Mesenchymal stem cell (in vitro differentiated cells and primary cell): ENCODE measurements at regions not wholly inside any gene's neighbourhood (a gene's known extent, or its start where the extent isn't known, plus 50 kb on each side); places are given as distances from the start of the nearest gene placed in this dataset.

Experiments used
- DNase-seq: peaks from one replicate; pipeline ENCODE4 v3.0.0-alpha.2; 2013
- H2AFZ ChIP-seq: one replicate; pipeline ENCODE4 v1.6.1; 2013; ENCODE audit warnings: low read depth, mild to moderate bottlenecking, control low read depth, inconsistent platforms, low read length, moderate library complexity
- H2AK5ac ChIP-seq: 2 replicates; pipeline ENCODE4 v1.6.1; 2013; ENCODE audit warnings: low read length, moderate library complexity, mild to moderate bottlenecking, inconsistent platforms; ENCODE audit not compliant: severe bottlenecking
- H2BK120ac ChIP-seq: one replicate; pipeline ENCODE4 v1.6.1; 2013; ENCODE audit warnings: low read depth, mild to moderate bottlenecking, inconsistent platforms, low read length, moderate library complexity
- H2BK12ac ChIP-seq, 2 experiments: one replicate each; pipeline ENCODE4 v1.6.1; 2013; ENCODE audit warnings: inconsistent platforms in 2 of 2, low read length in 2 of 2, mild to moderate bottlenecking in 2 of 2, moderate library complexity in 2 of 2, control low read depth in 1 of 2
- H2BK15ac ChIP-seq: one replicate; pipeline ENCODE4 v1.6.1; 2013; ENCODE audit warnings: mild to moderate bottlenecking, low read depth, inconsistent platforms; ENCODE audit not compliant: poor library complexity, severe bottlenecking
- H2BK5ac ChIP-seq: 2 replicates; pipeline ENCODE4 v1.6.1; 2013; ENCODE audit warnings: low read depth, mild to moderate bottlenecking, low read length, control low read depth, inconsistent platforms; ENCODE audit not compliant: poor library complexity, severe bottlenecking
- H3K14ac ChIP-seq, 2 experiments: one replicate each; pipeline ENCODE4 v1.6.1; 2013; ENCODE audit warnings: inconsistent platforms in 2 of 2, low read length in 2 of 2, control low read depth in 1 of 2, mild to moderate bottlenecking in 1 of 2, moderate library complexity in 1 of 2
- H3K18ac ChIP-seq, 2 experiments: one replicate each; pipeline ENCODE4 v1.6.1; 2013; ENCODE audit warnings: inconsistent platforms in 2 of 2, low read length in 2 of 2, control low read depth in 1 of 2, low read depth in 1 of 2, mild to moderate bottlenecking in 1 of 2
- H3K23ac ChIP-seq, 2 experiments: one replicate each; pipeline ENCODE4 v1.6.1; 2013; ENCODE audit warnings: inconsistent platforms in 2 of 2, low read length in 2 of 2, mild to moderate bottlenecking in 2 of 2, moderate library complexity in 2 of 2, control low read depth in 1 of 2
- H3K27ac ChIP-seq: 2 replicates; pipeline ENCODE4 v1.5.1; 2013; ENCODE audit warnings: mild to moderate bottlenecking, moderate library complexity, low read length, control low read depth, inconsistent platforms; ENCODE audit not compliant: poor library complexity, severe bottlenecking
- H3K27me3 ChIP-seq, 2 experiments: 2 replicates each; pipeline versions ENCODE4 v1.6.1 to v1.7.0; 2013; ENCODE audit warnings: low read length in 2 of 2, mild to moderate bottlenecking in 2 of 2, moderate library complexity in 2 of 2, control low read depth in 1 of 2, inconsistent platforms in 1 of 2; ENCODE audit not compliant: control insufficient read depth in 1 of 2, insufficient read depth in 1 of 2
- H3K36me3 ChIP-seq, 2 experiments: 2 replicates each; pipeline versions ENCODE4 v1.6.1 to v1.7.0; 2013; ENCODE audit warnings: low read length in 2 of 2, control low read depth in 1 of 2, inconsistent platforms in 1 of 2, low read depth in 1 of 2, mild to moderate bottlenecking in 1 of 2; ENCODE audit not compliant: insufficient read depth in 2 of 2, control insufficient read depth in 1 of 2
- H3K4ac ChIP-seq, 2 experiments: one replicate each; pipeline ENCODE4 v1.6.1; 2013; ENCODE audit warnings: inconsistent platforms in 2 of 2, low read length in 2 of 2, mild to moderate bottlenecking in 2 of 2, moderate library complexity in 2 of 2, control low read depth in 1 of 2, low read depth in 1 of 2
- H3K4me1 ChIP-seq: 2 replicates; pipeline ENCODE4 v1.6.1; 2013; ENCODE audit warnings: low read depth, low read length, control low read depth; ENCODE audit not compliant: control insufficient read depth, insufficient read depth
- H3K4me2 ChIP-seq: 2 replicates; pipeline ENCODE4 v1.6.1; 2013; ENCODE audit warnings: low read length, mild to moderate bottlenecking, inconsistent platforms; ENCODE audit not compliant: poor library complexity, severe bottlenecking
- H3K4me3 ChIP-seq, 2 experiments: 2 replicates each; pipeline versions ENCODE4 v1.5.1 to v1.7.0; 2013; ENCODE audit warnings: low read length in 2 of 2, mild to moderate bottlenecking in 2 of 2, control low read depth in 1 of 2, low read depth in 1 of 2; ENCODE audit not compliant: insufficient read depth in 1 of 2
- H3K79me1 ChIP-seq: replicated peaks from 2 replicates; pipeline ENCODE4 v1.6.1; 2013; ENCODE audit warnings: mild to moderate bottlenecking, control low read depth, low read length, inconsistent platforms; ENCODE audit not compliant: poor library complexity, severe bottlenecking
- H3K9ac ChIP-seq: 2 replicates; pipeline ENCODE4 v1.7.0; 2013; ENCODE audit warnings: mild to moderate bottlenecking, low read length, moderate library complexity
- H3K9me3 ChIP-seq: 2 replicates; pipeline ENCODE4 v1.7.0; 2013; ENCODE audit warnings: mild to moderate bottlenecking, low read length; ENCODE audit not compliant: control insufficient read depth
- H4K8ac ChIP-seq: one replicate; pipeline ENCODE4 v1.6.1; 2013; ENCODE audit warnings: inconsistent platforms, mild to moderate bottlenecking, low read length, moderate library complexity
- H4K91ac ChIP-seq: one replicate; pipeline ENCODE4 v1.6.1; 2013; ENCODE audit warnings: mild to moderate bottlenecking, low read length, inconsistent platforms
- WGBS: methylation state at CpG from one replicate; pipeline ENCODE4 v1.1.7; 2013; ENCODE audit warnings: mixed read lengths; 5-methylcytosine and 5-hydroxymethylcytosine counted together

GRCh38 chr4:138450546-138451275 lies 208.6 kb upstream of the SLC7A11 start:
- H3K36me3 ChIP-seq = no peaks in the 10 kb centered on the region
- H3K79me1 ChIP-seq = no peaks in the 10 kb centered on the region
- H3K27me3 ChIP-seq = peaks cover 0 to 3% of the 10 kb centered on the region in 2 experiments
- H3K4ac ChIP-seq = no peak overlapping the region
- H2BK5ac ChIP-seq = no peak overlapping the region
- H3K14ac ChIP-seq = no peak overlapping the region
- H2BK120ac ChIP-seq = no peak overlapping the region
- H3K23ac ChIP-seq = no peak overlapping the region
- no peak overlapping the region for H3K4me3 ChIP-seq
- no peak overlapping the region for H3K27ac ChIP-seq
- H2BK12ac ChIP-seq = no peak overlapping the region
- H3K18ac ChIP-seq = no peak overlapping the region
- H4K91ac ChIP-seq = no peak overlapping the region
- H2BK15ac ChIP-seq = no peak overlapping the region
- no peak overlapping the region for H2AFZ ChIP-seq
- peak overlapping the region; percentile 16 for H4K8ac ChIP-seq
- WGBS = 100% methylated on average over 1 of the region's 3 CpGs
- DNase-seq = no peak
- no peak overlapping the region for H3K4me2 ChIP-seq
- no peaks in the 10 kb centered on the region for H3K9me3 ChIP-seq
- no peak overlapping the region for H3K9ac ChIP-seq
- no peaks in the 10 kb centered on the region for H3K4me1 ChIP-seq
- no peak overlapping the region for H2AK5ac ChIP-seq

GRCh38 chr4:138449938-138450337 lies 207.8 kb upstream of the SLC7A11 start:
- no peak overlapping the region for H2BK15ac ChIP-seq
- no peak overlapping the region for H2BK120ac ChIP-seq
- no peak overlapping the region for H2BK12ac ChIP-seq
- H3K9me3 ChIP-seq = no peaks in the 10 kb centered on the region
- H3K14ac ChIP-seq = no peak overlapping the region
- H3K4me3 ChIP-seq = no peak overlapping the region
- no peak for DNase-seq
- no peaks in the 10 kb centered on the region for H3K4me1 ChIP-seq
- no peaks in the 10 kb centered on the region for H3K79me1 ChIP-seq
- H2AK5ac ChIP-seq = no peak overlapping the region
- H4K8ac ChIP-seq = no peak overlapping the region
- no peak overlapping the region for H3K23ac ChIP-seq
- peaks cover 0 to 3% of the 10 kb centered on the region in 2 experiments for H3K27me3 ChIP-seq
- no peak overlapping the region for H2BK5ac ChIP-seq
- H3K18ac ChIP-seq = no peak overlapping the region
- no peak overlapping the region for H3K4me2 ChIP-seq
- no peaks in the 10 kb centered on the region for H3K36me3 ChIP-seq
- no peak overlapping the region for H2AFZ ChIP-seq
- H3K4ac ChIP-seq = no peak overlapping the region
- no peak overlapping the region for H4K91ac ChIP-seq
- H3K27ac ChIP-seq = no peak overlapping the region
- H3K9ac ChIP-seq = no peak overlapping the region
- 91% methylated on average over 3 of the region's 3 CpGs for WGBS

- Histone ChIP-seq H3K4ac (no peak overlapping the region), H3K4me3 (no peak overlapping the region), H3K27me3 (peaks cover 0 to 3% of the 10 kb centered on the region in 2 experiments), H2AK5ac (no peak overlapping the region), H3K18ac (no peak overlapping the region), H4K91ac (no peak overlapping the region), H2BK15ac (no peak overlapping the region), H2AFZ (no peak overlapping the region), H3K36me3 (no peaks in the 10 kb centered on the region), H3K79me1 (no peaks in the 10 kb centered on the region), H2BK12ac (no peak overlapping the region), H2BK5ac (no peak overlapping the region), H3K9ac (no peak overlapping the region), H3K27ac (no peak overlapping the region), H3K23ac (no peak overlapping the region), H4K8ac (no peak overlapping the region), H3K4me2 (no peak overlapping the region), H3K9me3 (no peaks in the 10 kb centered on the region), H2BK120ac (no peak overlapping the region), H3K4me1 (no peaks in the 10 kb centered on the region), H3K14ac (no peak overlapping the region)
- WGBS = no CpG with 5 or more reads among the region's 1 CpG
- no peak for DNase-seq
Measured at GRCh38 chr4:138448169-138448568, 206.0 kb upstream of the SLC7A11 start.

GRCh38 chr4:138446456-138446855 lies 204.3 kb upstream of the SLC7A11 start:
- no peak overlapping the region for H3K14ac ChIP-seq
- no peaks in the 10 kb centered on the region for H3K79me1 ChIP-seq
- no peak overlapping the region for H3K27ac ChIP-seq
- no peaks in the 10 kb centered on the region for H3K9me3 ChIP-seq
- no peak overlapping the region for H2BK120ac ChIP-seq
- no peak overlapping the region for H4K91ac ChIP-seq
- H3K4me3 ChIP-seq = no peak overlapping the region
- no peaks in the 10 kb centered on the region for H3K4me1 ChIP-seq
- no peak overlapping the region for H2AK5ac ChIP-seq
- H2BK12ac ChIP-seq = no peak overlapping the region
- H2AFZ ChIP-seq = no peak overlapping the region
- no peak for DNase-seq
- H3K4ac ChIP-seq = no peak overlapping the region
- H3K9ac ChIP-seq = no peak overlapping the region
- no peak overlapping the region for H3K4me2 ChIP-seq
- no peak overlapping the region for H4K8ac ChIP-seq
- peaks cover 0 to 3% of the 10 kb centered on the region in 2 experiments for H3K27me3 ChIP-seq
- H3K36me3 ChIP-seq = no peaks in the 10 kb centered on the region
- 98% methylated on average over 4 of the region's 5 CpGs for WGBS
- H3K23ac ChIP-seq = no peak overlapping the region
- no peak overlapping the region for H3K18ac ChIP-seq
- no peak overlapping the region for H2BK15ac ChIP-seq
- no peak overlapping the region for H2BK5ac ChIP-seq
